Hepatocyte (in vitro differentiated cells): ENCODE measurements at regions not wholly inside any gene's neighbourhood (a gene's known extent, or its start where the extent isn't known, plus 50 kb on each side); places are given as distances from the start of the nearest gene placed in this dataset.

Experiments
- DNase-seq: peaks from one replicate; pipeline ENCODE4 v3.0.0-alpha.2; 2016; ENCODE audit warnings: low spot score
- H2AFZ ChIP-seq: fragments of 200-600 bp; sonication (generic); 2 replicates; pipeline ENCODE4 v1.6.0; 2016; ENCODE audit warnings: antibody characterized with exemption, mild to moderate bottlenecking
- H3K27ac ChIP-seq: fragments of 200-600 bp; sonication (generic); 2 replicates; pipeline ENCODE4 v1.5.1; 2016; ENCODE audit warnings: mild to moderate bottlenecking
- H3K27me3 ChIP-seq: fragments of 200-600 bp; sonication (generic); 2 replicates; pipeline ENCODE4 v1.6.1; 2016
- H3K36me3 ChIP-seq: fragments of 200-600 bp; sonication (generic); replicated peaks from 2 replicates; pipeline ENCODE4 v1.5.1; 2016; ENCODE audit warnings: low read depth; ENCODE audit not compliant: insufficient read depth
- H3K4me1 ChIP-seq: fragments of 200-600 bp; sonication (generic); 2 replicates; pipeline ENCODE4 v1.5.1; 2016; ENCODE audit warnings: mild to moderate bottlenecking, moderate library complexity; ENCODE audit not compliant: insufficient read depth
- H3K4me2 ChIP-seq: fragments of 200-600 bp; sonication (generic); 2 replicates; pipeline ENCODE4 v1.6.0; 2016
- H3K4me3 ChIP-seq: fragments of 200-600 bp; sonication (generic); 2 replicates; pipeline ENCODE4 v1.5.1; 2016; ENCODE audit warnings: mild to moderate bottlenecking
- H3K79me2 ChIP-seq: fragments of 200-600 bp; sonication (generic); 2 replicates; pipeline ENCODE4 v1.6.0; 2017; ENCODE audit warnings: mild to moderate bottlenecking
- H3K9me2 ChIP-seq: fragments of 200-600 bp; sonication (generic); replicated peaks from 2 replicates; pipeline ENCODE4 v1.6.0; 2017; ENCODE audit warnings: mild to moderate bottlenecking; ENCODE audit not compliant: insufficient read depth
- H3K9me3 ChIP-seq: fragments of 200-600 bp; sonication (generic); 2 replicates; pipeline ENCODE4 v1.5.1; 2016; ENCODE audit warnings: low read depth, mild to moderate bottlenecking
- H4K20me1 ChIP-seq: fragments of 200-600 bp; sonication (generic); 2 replicates; pipeline ENCODE4 v1.6.0; 2016; ENCODE audit warnings: mild to moderate bottlenecking; ENCODE audit not compliant: insufficient read depth, poor library complexity, severe bottlenecking
- CTCF ChIP-seq: fragments of 200-600 bp; sonication (generic); IDR thresholded peaks from 2 replicates; pipeline ENCODE4 v1.5.1; 2016; ENCODE audit warnings: antibody characterized with exemption, mild to moderate bottlenecking; ENCODE audit not compliant: poor library complexity
- EZH2 ChIP-seq: fragments of 200-600 bp; sonication (generic); IDR thresholded peaks from 2 replicates; pipeline ENCODE4 v1.6.1; 2016; ENCODE audit warnings: antibody characterized with exemption, mild to moderate bottlenecking, borderline replicate concordance
- EZH2phosphoT487 ChIP-seq: fragments of 200-600 bp; sonication (generic); IDR thresholded peaks from one replicate; pipeline ENCODE4 v1.6.1; 2018; ENCODE audit warnings: antibody characterized with exemption, mild to moderate bottlenecking, low read depth, moderate library complexity; ENCODE audit not compliant: unreplicated experiment, severe bottlenecking
- WGBS: methylation state at CpG from one replicate; pipeline ENCODE4 v1.1.6; 2016; ENCODE audit warnings: low lambda C conversion rate; ENCODE audit errors: missing lambda C conversion rate; 5-methylcytosine and 5-hydroxymethylcytosine counted together

- Histone ChIP-seq H3K9me2 (no peaks in the 10 kb centered on the region), H3K4me2 (no peak overlapping the region), H3K79me2 (no peaks in the 10 kb centered on the region), H4K20me1 (no peaks in the 10 kb centered on the region), H3K9me3 (no peaks in the 10 kb centered on the region), H3K4me3 (no peak overlapping the region), H3K27me3 (no peaks in the 10 kb centered on the region), H3K36me3 (no peaks in the 10 kb centered on the region), H3K27ac (no peak overlapping the region), H3K4me1 (no peaks in the 10 kb centered on the region), H2AFZ (no peak overlapping the region)
- TF ChIP-seq CTCF (no peak), EZH2 (no peak), EZH2phosphoT487 (no peak)
- DNase-seq, result no peak
- 95% methylated on average over 1 of the region's 1 CpG for WGBS
These were observed 163.4 kb upstream of the SPACA1 start for GRCh38 chr6:87884203-87884602.

DNA sequence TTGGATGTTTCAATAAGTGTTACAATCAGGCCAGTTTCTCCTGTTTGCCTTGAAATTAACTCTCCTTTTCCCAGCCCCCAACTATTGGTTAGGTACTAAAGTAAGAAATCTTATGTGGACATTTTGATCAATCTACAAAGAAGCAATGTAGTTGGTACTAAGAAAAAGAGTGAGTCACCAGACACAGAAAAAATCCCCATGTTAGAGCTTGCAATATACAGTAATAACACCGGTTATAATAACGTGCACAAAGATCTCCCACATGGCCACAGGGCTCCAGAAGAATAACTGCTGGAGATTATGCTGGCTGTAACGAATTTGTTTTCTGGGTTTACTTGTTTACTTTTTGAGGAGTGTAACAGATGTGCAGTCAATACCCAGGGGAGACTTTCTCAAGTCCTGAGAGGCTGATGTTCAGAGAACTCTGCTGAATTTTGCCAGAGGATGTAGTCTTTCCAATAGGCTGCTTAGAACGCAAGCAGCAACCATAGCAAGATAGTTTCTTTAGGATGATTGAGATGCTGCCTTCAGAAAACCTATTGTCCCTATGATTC, 166.2 kb upstream of the SPACA1 start:
- no peaks in the 10 kb centered on the region for H3K9me3 ChIP-seq
- H3K4me3 ChIP-seq, result no peak overlapping the region
- WGBS, result 86% methylated on average over 4 of the region's 4 CpGs

GRCh38 chr6:87879132-87879861, 168.3 kb upstream of the SPACA1 start:
- no peak overlapping the region for H3K4me2 ChIP-seq
- no peaks in the 10 kb centered on the region for H3K79me2 ChIP-seq
- H3K9me2 ChIP-seq, result no peaks in the 10 kb centered on the region
- peaks cover 2% of the 10 kb centered on the region for H3K27me3 ChIP-seq
- WGBS, result 73% methylated on average over 7 of the region's 7 CpGs
- no peaks in the 10 kb centered on the region for H3K9me3 ChIP-seq
- H3K36me3 ChIP-seq, result no peaks in the 10 kb centered on the region
- no peaks in the 10 kb centered on the region for H3K4me1 ChIP-seq
- no peak overlapping the region for H3K27ac ChIP-seq
- H4K20me1 ChIP-seq, result no peaks in the 10 kb centered on the region
- no peak for TF ChIP-seq CTCF
- no peak for TF ChIP-seq EZH2
- TF ChIP-seq EZH2phosphoT487, result no peak
- no peak overlapping the region for H2AFZ ChIP-seq
- DNase-seq, result no peak
- no peak overlapping the region for H3K4me3 ChIP-seq

More for the DNA sequence above, 166.2 kb upstream of the SPACA1 start:
- Histone ChIP-seq H3K27me3 (peaks cover 2% of the 10 kb centered on the region), H3K4me1 (no peaks in the 10 kb centered on the region), H3K9me2 (no peaks in the 10 kb centered on the region), H3K4me2 (no peak overlapping the region), H3K79me2 (no peaks in the 10 kb centered on the region), H3K36me3 (no peaks in the 10 kb centered on the region), H2AFZ (no peak overlapping the region), H3K27ac (no peak overlapping the region), H4K20me1 (no peaks in the 10 kb centered on the region)
- no peak for DNase-seq
- TF ChIP-seq CTCF, result no peak
- no peak for TF ChIP-seq EZH2
- no peak for TF ChIP-seq EZH2phosphoT487
